ENCODE measurements at regions not wholly inside any gene's neighbourhood (a gene's known extent, or its start where the extent isn't known, plus 50 kb on each side); places are given as distances from the start of the nearest gene placed in this dataset.
"Not testable (repeated sequence)": the region's sequence is repeated elsewhere in the genome, so short reads cannot be mapped to it uniquely, and the experiment has no call there.

- no peaks in the 10 kb centered on the region for H3K27me3 Mint-ChIP-seq (ENCODE audit: low read depth, unreplicated experiment)
- no peaks in the 10 kb centered on the region for H3K36me3 ChIP-seq (ENCODE audit: insufficient read depth, low read length)
- no peak overlapping the region for H3K4me3 Mint-ChIP-seq (ENCODE audit: unreplicated experiment)
- TF ChIP-seq EZH2 (IDR thresholded peaks at IDR 0.05; ENCODE audit: insufficient read depth, low read length) (no peak), CTCF (IDR thresholded peaks at IDR 0.05; ENCODE audit: insufficient read depth, low read depth, low read length) (no peak)
- no peak overlapping the region for H3K27ac ChIP-seq (ENCODE audit: low read depth, low read length)
- no peaks in the 10 kb centered on the region for H3K36me3 Mint-ChIP-seq (ENCODE audit: low read depth, unreplicated experiment)
- FAIRE-seq (no peak), DNase-seq (ENCODE audit: low read depth) (no peak)
- H3K27me3 ChIP-seq (ENCODE audit: insufficient read depth, low read length) = no peaks in the 10 kb centered on the region
- no peaks in the 10 kb centered on the region for H3K4me1 Mint-ChIP-seq (ENCODE audit: low read depth, unreplicated experiment)
- H3K4me3 ChIP-seq (ENCODE audit: insufficient read depth, low read depth, low read length) = no peak overlapping the region
- no peaks in the 10 kb centered on the region for H4K20me1 ChIP-seq (ENCODE audit: insufficient read depth, low read length)
- no peak overlapping the region for H3K4me2 ChIP-seq (ENCODE audit: low read length)
- H3K27ac Mint-ChIP-seq (ENCODE audit: unreplicated experiment) = no peak overlapping the region
- H3K9ac ChIP-seq (ENCODE audit: low read length) = no peak overlapping the region
- H3K9me3 Mint-ChIP-seq (ENCODE audit: unreplicated experiment) = no peaks in the 10 kb centered on the region
- no peak overlapping the region for H2AFZ ChIP-seq (ENCODE audit: low read depth, low read length)
- no peaks in the 10 kb centered on the region for H3K79me2 ChIP-seq (ENCODE audit: insufficient read depth, low read length)
- no peaks in the 10 kb centered on the region for H3K4me1 ChIP-seq (ENCODE audit: insufficient read depth, low read length)
- no peaks in the 10 kb centered on the region for H3K9me3 ChIP-seq (ENCODE audit: insufficient read depth, low read depth, low read length)
Observed at GRCh38 chr2:35185861-35186412, 1169.6 kb upstream of the CRIM1 start.

GRCh38 chr2:35184471-35184870, 1171.1 kb upstream of the CRIM1 start:
- no peak for DNase-seq (ENCODE audit: low read depth)
- Mint-ChIP-seq H3K9me3 (ENCODE audit: unreplicated experiment) (no peaks in the 10 kb centered on the region), H3K36me3 (ENCODE audit: low read depth, unreplicated experiment) (no peaks in the 10 kb centered on the region), H3K4me3 (ENCODE audit: unreplicated experiment) (no peak overlapping the region), H3K27me3 (ENCODE audit: low read depth, unreplicated experiment) (no peaks in the 10 kb centered on the region), H3K4me1 (ENCODE audit: low read depth, unreplicated experiment) (no peaks in the 10 kb centered on the region), H3K27ac (ENCODE audit: unreplicated experiment) (no peak overlapping the region)
- Histone ChIP-seq H3K27ac (ENCODE audit: low read depth, low read length) (no peak overlapping the region), H3K36me3 (ENCODE audit: insufficient read depth, low read length) (no peaks in the 10 kb centered on the region), H3K79me2 (ENCODE audit: insufficient read depth, low read length) (no peaks in the 10 kb centered on the region), H3K4me2 (ENCODE audit: low read length) (no peak overlapping the region), H3K27me3 (ENCODE audit: insufficient read depth, low read length) (no peaks in the 10 kb centered on the region), H3K9ac (ENCODE audit: low read length) (no peak overlapping the region), H4K20me1 (ENCODE audit: insufficient read depth, low read length) (no peaks in the 10 kb centered on the region), H3K9me3 (ENCODE audit: insufficient read depth, low read depth, low read length) (no peaks in the 10 kb centered on the region), H3K4me3 (ENCODE audit: insufficient read depth, low read depth, low read length) (no peak overlapping the region), H2AFZ (ENCODE audit: low read depth, low read length) (no peak overlapping the region), H3K4me1 (ENCODE audit: insufficient read depth, low read length) (no peaks in the 10 kb centered on the region)
- TF ChIP-seq CTCF (IDR thresholded peaks at IDR 0.05; ENCODE audit: insufficient read depth, low read depth, low read length) = no peak
- no peak for TF ChIP-seq EZH2 (IDR thresholded peaks at IDR 0.05; ENCODE audit: insufficient read depth, low read length)
- FAIRE-seq = no peak

DNA sequence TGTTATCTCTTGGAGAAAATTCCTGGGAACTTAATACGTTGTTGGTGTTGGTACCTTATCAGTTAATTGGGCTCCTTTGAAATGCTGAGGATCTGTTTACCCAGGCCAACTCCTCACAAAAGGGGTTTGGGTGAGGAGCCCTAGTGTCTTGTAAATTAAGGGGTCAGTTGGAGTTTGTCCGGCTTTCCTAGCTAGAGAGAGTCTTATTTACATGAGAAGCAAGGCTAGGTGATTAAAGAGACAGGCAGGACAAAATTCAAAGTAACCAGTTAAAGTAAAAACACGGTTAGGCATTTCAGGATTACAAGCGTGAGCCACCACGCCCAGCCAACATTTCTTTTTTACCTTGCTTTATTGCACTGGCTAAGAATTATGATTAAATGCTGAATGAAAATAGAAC, 1178.9 kb upstream of the CRIM1 start:
- H3K4me1 ChIP-seq (ENCODE audit: insufficient read depth, low read length); H3K27me3 Mint-ChIP-seq (ENCODE audit: low read depth, unreplicated experiment); H2AFZ ChIP-seq (ENCODE audit: low read depth, low read length); H3K4me3 ChIP-seq (ENCODE audit: insufficient read depth, low read depth, low read length); H3K9me3 ChIP-seq (ENCODE audit: insufficient read depth, low read depth, low read length); H3K27ac ChIP-seq (ENCODE audit: low read depth, low read length); H3K9me3 Mint-ChIP-seq (ENCODE audit: unreplicated experiment); H3K27ac Mint-ChIP-seq (ENCODE audit: unreplicated experiment); H3K4me2 ChIP-seq (ENCODE audit: low read length); H3K9ac ChIP-seq (ENCODE audit: low read length); DNase-seq (ENCODE audit: low read depth); FAIRE-seq; H3K36me3 Mint-ChIP-seq (ENCODE audit: low read depth, unreplicated experiment); H3K27me3 ChIP-seq (ENCODE audit: insufficient read depth, low read length); H4K20me1 ChIP-seq (ENCODE audit: insufficient read depth, low read length); H3K79me2 ChIP-seq (ENCODE audit: insufficient read depth, low read length); H3K4me3 Mint-ChIP-seq (ENCODE audit: unreplicated experiment); H3K4me1 Mint-ChIP-seq (ENCODE audit: low read depth, unreplicated experiment); H3K36me3 ChIP-seq (ENCODE audit: insufficient read depth, low read length): not testable (repeated sequence)
